C1 segment of cervical spinal cord (tissue), 14 donors: ENCODE measurements at regions not wholly inside any gene's neighbourhood (a gene's known extent, or its start where the extent isn't known, plus 50 kb on each side); places are given as distances from the start of the nearest gene placed in this dataset.
A peak's percentile ranks its signal among the peaks of the same experiment; 100 is the strongest.
"Not testable (repeated sequence)": the region's sequence is repeated elsewhere in the genome, so short reads cannot be mapped to it uniquely, and the experiment has no call there.

Source experiments
- DNase-seq, 14 donors: peaks; one replicate each; lab custom pipeline; 2025; lab: John Stamatoyannopoulos, UW

GRCh38 chr14:89566644-89567415, 149.8 kb upstream of the FOXN3 start:
- DNase-seq = no peak

- DNase-seq = no peak
Measured at GRCh38 chr14:89566180-89566579, 149.1 kb upstream of the FOXN3 start.

GRCh38 chr14:89565607-89566006, 148.6 kb upstream of the FOXN3 start:
- DNase-seq = no peak

GRCh38 chr14:89564989-89565388, 148.0 kb upstream of the FOXN3 start:
- no peak for DNase-seq

GRCh38 chr14:89564286-89564957, 147.4 kb upstream of the FOXN3 start:
- DNase-seq = no peak

- no peak for DNase-seq
Measured at GRCh38 chr14:89563471-89563870, 146.4 kb upstream of the FOXN3 start.

GRCh38 chr14:89551955-89552354, 134.9 kb upstream of the FOXN3 start:
- DNase-seq = no peak

GRCh38 chr14:89551432-89551831, 134.4 kb upstream of the FOXN3 start:
- no peak for DNase-seq

GRCh38 chr14:89550821-89551220, 133.8 kb upstream of the FOXN3 start:
- peak in 1 of 14 donors; percentile 9 for DNase-seq

GRCh38 chr14:89549381-89550125, 132.5 kb upstream of the FOXN3 start:
- DNase-seq = no peak

- DNase-seq = not testable (repeated sequence)
Measured at GRCh38 chr14:89547047-89547446, 130.0 kb upstream of the FOXN3 start.

- no peak for DNase-seq
Measured at GRCh38 chr14:89544636-89545301, 127.7 kb upstream of the FOXN3 start.

- peak in 4 of 14 donors; percentile 20 to 50 (median 38) for DNase-seq
Measured at GRCh38 chr14:89543425-89543790, 126.4 kb upstream of the FOXN3 start.

- peak in 1 of 14 donors; percentile 17 for DNase-seq
Measured at GRCh38 chr14:89542786-89543424, 125.9 kb upstream of the FOXN3 start.

- no peak for DNase-seq
Measured at GRCh38 chr14:89540830-89541470, 123.9 kb upstream of the FOXN3 start.

GRCh38 chr14:89540009-89540829, 123.2 kb upstream of the FOXN3 start:
- no peak for DNase-seq

GRCh38 chr14:89537911-89538310, 120.9 kb upstream of the FOXN3 start:
- no peak for DNase-seq

GRCh38 chr14:89534902-89535685, 118.1 kb upstream of the FOXN3 start:
- DNase-seq = no peak

GRCh38 chr14:89533766-89534165, 116.7 kb upstream of the FOXN3 start:
- no peak for DNase-seq
